ENCODE measurements at regions not wholly inside any gene's neighbourhood (a gene's known extent, or its start where the extent isn't known, plus 50 kb on each side); places are given as distances from the start of the nearest gene placed in this dataset.
A peak's percentile ranks its signal among the peaks of the same experiment; 100 is the strongest.
"Not testable (repeated sequence)": the region's sequence is repeated elsewhere in the genome, so short reads cannot be mapped to it uniquely, and the experiment has no call there.

GRCh38 chr21:35982717-35983116 is 77.6 kb downstream of the SETD4 start:
- no peak for DNase-seq (ENCODE audit: low read depth)

DNA sequence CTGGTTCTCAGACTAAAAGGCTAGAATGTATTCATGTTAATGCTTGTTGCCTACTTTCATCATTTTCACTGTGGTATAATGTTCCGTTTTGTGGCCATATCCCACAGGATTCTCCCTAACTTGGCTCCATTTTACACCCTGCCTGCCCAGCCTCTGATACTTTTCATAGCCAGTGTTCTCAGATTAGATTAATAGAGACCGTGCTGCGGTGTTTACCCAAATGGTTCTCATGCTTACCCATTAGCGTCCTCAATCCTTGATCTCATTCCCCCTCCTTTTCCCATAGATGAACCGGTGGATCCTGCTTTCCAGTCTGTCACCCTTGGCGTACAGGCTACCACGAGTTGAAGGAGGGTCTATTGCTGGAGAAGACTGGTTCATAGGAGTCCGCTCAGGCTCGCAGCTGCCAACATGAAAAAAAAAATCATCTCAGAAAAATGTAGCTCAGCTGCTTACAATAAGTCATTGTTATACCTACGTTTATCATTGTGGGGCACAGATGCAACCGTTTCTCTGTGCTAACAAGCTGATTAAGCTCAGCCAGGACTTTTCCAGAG is 78.7 kb downstream of the SETD4 start:
- DNase-seq (ENCODE audit: low read depth), result no peak

DNA sequence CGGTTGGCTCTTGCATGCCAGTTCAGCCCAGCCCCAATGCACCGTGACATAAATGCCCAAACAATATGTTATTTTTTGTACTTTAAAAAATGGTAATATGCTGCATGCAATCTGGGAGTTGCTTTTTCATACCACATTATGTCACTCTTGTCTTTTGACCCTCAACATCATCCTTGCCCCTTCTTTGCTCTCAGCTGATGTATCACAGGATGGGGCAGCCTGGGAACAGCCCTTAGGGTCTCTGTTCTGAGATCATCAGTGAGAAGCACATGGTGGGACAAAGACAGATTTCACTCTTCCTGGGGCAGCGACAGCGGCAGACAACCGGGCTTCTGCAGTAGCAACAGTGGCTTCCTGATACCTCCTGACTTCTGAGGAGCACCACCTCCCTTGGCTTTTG is 79.5 kb downstream of the SETD4 start:
- no peak for DNase-seq (ENCODE audit: low read depth)

GRCh38 chr21:35977860-35978259 is 82.5 kb downstream of the SETD4 start:
- DNase-seq (ENCODE audit: low read depth), result not testable (repeated sequence)

- no peak for DNase-seq (ENCODE audit: low read depth)
These were observed 83.4 kb downstream of the SETD4 start for GRCh38 chr21:35976929-35977328.

- no peak for DNase-seq (ENCODE audit: low read depth)
These were observed 83.8 kb downstream of the SETD4 start for GRCh38 chr21:35976481-35976880.

- no peak for DNase-seq (ENCODE audit: low read depth)
These were observed 85.6 kb downstream of the SETD4 start for GRCh38 chr21:35974775-35975174.

- DNase-seq (ENCODE audit: low read depth), result no peak
These were observed 88.5 kb downstream of the SETD4 start for GRCh38 chr21:35971824-35972223.

DNA sequence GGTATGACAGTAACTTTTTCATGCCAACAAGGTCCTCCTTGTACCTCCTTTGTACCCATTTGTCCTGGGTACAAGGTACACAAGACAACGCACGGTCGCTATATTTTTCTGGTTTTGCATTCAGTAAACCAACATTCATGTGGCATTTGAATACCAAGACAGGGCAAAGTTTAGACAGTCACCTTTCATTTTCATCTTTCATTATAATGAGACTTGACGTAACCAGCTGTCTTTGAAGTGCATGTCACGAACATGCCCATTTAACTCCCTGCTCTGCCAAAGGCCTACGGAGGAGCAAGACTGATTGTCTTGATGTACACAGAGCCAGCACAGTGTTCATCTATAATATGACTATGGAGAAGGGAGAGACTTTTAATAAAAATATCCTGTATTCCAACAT is 91.0 kb downstream of the SETD4 start:
- no peak for DNase-seq (ENCODE audit: low read depth)

- DNase-seq (ENCODE audit: low read depth), result no peak
These were observed 91.8 kb downstream of the SETD4 start for GRCh38 chr21:35968564-35968963.

DNA sequence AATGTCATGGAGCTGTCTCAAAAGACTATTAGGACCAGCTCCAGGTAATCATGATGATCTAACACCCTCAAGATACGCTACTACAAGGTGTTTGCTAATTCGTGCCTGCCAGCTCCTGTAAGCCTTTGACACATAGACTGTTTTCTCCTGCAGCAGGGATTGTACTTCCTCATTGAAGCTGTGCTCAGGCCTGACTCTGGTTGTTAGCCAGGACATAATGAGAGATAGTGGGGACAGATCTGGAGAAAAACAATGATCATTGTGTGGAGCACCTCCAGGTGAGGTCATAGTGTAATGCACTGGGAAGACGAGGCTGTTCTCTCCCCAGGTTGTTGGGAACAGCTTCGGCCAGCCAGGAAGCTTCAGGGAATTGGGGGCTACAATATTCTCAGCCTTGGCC is 94.6 kb downstream of the SETD4 start:
- no peak for DNase-seq (ENCODE audit: low read depth)

DNA sequence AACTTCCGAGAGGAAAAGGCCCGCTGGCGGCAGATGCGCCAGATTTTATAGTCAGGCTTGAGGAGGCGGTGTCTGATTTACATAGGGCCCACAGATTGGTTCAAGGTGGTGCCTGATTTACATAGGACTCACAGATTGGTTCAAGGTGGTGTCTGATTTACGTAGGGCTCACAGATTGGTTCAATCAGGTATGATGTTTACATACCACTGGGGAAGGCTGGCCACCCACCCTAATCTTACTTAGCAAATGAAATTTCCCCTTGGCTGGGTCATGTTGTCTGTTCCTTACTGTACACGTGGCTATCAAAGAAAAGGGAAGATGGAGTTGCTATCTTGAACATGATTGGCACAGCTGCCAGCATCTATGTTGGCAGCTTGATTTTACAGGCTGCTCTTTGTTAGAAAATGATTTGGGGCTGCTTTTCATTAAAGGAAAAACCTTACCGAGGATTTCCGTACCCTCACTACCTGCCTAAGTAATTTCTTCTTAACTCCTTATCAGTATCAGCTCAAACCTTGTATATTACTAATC is 96.3 kb downstream of the SETD4 start:
- DNase-seq (ENCODE audit: low read depth), result no peak

- DNase-seq (ENCODE audit: low read depth), result no peak
These were observed 97.4 kb downstream of the SETD4 start for GRCh38 chr21:35962917-35963316.

DNA sequence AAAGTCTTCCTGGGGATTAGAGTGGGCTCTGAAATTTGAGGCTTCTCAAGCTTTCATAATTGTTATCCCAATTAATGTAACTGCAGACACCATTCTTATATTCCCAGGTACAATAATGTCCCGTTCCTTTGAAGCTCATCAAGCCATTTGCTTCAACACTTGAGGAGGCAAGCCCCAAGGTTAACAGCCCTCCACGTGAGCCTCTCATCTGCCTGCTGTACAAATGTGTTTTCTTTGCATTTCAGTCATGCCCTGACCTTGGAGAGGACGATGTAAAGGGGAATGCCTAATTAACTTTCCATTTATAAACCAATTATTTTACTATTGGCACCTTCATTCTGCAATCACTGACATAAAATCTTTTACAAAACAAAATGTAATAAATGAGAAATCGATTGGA is 106.3 kb downstream of the SETD4 start:
- no peak for DNase-seq (ENCODE audit: low read depth)

DNA sequence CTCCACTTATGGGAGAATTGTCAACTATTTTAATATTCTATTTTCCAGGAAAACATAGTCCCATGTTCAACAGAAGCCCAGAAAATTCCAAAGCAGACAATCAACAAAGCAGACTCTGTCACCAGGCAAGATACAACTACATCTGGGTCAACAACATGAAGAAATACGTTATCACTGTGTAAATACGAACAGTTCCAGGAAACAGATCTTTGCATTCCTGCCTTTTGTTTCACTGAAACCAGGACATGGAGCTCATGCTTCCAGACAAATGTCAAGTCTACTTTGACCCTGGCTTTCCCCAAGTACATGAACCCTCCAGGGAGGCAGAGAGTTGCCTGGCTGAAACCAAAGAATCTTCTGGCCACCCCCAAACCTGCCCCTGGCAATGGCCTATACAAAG is 106.7 kb downstream of the SETD4 start:
- no peak for DNase-seq (ENCODE audit: low read depth)

DNA sequence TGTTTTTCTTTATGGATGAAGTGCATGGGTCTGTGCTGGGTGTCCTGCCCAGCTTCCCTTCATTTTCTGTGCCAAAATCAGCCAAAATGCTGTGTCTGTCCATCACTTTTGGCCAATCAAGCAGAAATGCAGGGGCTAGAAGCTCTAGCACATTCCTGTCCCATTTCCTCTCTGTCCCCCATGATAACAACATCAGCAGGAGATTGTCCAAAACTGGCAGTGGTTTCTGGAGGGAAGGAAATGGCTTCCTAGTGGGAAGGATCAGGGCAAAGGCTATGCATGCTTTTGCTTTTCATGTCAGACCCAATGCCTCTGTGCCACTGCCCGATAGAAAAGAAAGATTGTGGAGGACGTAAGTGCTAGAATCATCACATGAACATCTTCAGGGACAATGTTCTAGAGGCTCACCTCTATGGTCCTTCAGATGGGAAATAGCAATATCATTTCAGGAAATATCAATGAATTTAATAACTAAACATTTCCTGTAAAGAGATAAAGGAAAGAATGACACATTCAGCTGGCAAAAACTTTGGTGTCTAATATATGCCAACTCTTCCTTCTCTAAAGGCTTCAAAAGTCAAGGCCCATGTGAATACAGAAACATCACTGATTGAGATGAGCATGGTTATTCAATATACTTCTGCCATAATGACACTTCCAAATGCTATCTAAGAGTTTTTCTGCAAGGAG is 107.5 kb downstream of the SETD4 start:
- no peak for DNase-seq (ENCODE audit: low read depth)

- no peak for DNase-seq (ENCODE audit: low read depth)
These were observed 111.3 kb downstream of the SETD4 start for GRCh38 chr21:35948982-35949381.

DNA sequence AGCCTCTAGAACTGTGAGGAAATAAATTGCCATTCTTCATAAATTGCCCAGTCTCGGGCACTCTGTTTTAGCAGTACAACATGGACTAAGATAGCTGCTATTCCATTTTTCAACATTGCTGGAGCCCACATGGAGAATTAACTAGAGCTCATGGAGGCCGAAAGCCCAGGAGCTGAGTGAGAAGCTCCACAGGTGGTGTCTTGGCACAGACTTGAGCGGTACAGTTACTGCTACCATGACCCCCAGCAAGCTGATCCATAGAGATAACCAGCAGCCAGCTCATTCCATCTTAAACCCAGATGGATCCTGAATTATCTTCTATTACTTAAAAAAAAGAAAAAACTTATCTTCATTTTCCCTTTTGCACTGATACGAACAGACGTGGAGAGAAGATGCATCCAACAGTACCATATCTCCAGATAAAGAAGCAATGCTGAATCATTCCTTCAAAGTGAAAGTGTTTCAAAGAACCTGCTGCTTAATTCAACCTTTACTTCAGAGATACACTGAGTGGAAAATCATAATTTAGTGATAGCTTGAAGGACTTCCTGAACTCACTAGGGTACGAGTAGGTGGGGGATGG is 115.1 kb downstream of the SETD4 start:
- DNase-seq (ENCODE audit: low read depth), result no peak

DNA sequence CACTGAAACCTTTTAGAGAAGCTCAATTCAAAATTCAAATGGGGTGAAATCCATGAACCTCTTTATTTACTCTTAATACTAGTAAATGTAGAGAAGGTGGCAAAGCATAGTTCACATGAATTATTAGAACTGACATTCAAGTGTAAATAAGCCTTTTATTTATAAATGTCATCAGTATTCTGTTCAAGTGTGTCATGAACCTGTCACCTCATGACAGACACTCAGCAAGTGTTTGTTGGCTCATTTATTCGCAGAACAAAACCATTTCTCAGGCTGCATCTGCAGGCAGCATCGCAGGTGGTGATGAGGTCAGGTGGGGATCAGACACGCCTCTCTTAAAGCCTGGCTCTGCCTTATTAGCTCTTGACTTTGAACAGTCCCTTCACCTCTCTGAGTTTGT is 116.6 kb downstream of the SETD4 start:
- no peak for DNase-seq (ENCODE audit: low read depth)

- no peak for DNase-seq (ENCODE audit: low read depth)
These were observed 117.8 kb downstream of the SETD4 start for GRCh38 chr21:35942211-35943144.

DNA sequence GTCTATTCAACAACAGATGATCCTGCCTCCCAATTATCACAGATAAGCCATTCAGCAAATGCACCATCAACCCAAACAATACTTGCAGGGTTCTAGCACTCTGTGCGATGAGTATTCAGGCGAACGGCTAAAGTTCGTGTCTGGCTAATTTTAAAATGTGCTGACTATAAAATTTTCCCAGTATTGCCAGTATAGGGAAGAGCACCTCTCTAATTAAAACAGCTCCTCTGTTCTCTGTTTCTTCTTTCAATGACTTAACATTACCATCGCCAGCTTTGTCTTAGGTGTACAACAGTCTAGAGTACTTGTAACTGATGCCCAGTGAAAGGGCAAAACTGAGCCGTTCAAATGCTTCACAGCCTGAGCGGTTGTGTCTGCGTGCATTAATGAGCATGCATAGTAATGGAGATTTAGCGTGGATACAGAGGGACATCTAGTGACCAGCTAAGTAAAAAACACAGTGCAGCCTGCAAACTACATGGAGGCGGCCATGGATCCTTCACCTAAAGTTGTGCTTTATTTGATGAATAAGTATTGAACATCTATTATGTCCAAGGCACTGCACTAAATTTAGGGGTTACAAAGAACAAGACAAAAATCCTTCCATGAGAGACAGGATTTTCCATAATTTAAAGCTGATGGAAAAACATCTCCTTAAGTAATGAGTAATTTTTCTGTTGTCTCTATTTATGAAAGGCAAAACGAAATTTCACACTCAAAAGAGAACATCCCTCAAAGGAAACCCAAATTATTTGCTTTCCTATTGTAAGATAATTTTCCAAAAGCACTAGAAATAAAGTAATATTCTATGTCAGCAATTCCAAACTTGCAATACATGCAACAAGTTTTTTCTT is 120.0 kb downstream of the SETD4 start:
- peak; percentile 66 for DNase-seq (ENCODE audit: low read depth)

DNA sequence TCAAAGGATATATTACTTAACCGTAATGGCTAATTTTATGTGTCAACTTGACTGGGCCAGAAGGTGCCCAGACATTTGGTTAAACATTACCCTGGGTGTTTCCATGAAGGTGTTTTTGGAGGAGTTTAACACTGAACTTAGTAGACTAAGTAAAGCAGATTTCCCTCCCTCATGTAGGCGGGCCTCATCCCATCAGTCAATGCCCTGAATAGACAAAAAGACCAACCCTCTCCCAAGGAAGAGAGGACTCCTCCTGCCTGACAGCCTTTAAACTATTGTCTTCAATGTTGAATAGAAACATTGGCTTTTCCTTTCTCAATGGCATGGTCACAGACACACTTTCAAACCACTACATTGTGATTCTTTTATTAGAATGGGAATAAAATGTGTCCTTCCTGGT is 121.9 kb downstream of the SETD4 start:
- DNase-seq (ENCODE audit: low read depth), result no peak

Data from fibroblast of the conjunctiva (primary cell).